GM23338 (cell line): ENCODE measurements at regions not wholly inside any gene's neighbourhood (a gene's known extent, or its start where the extent isn't known, plus 50 kb on each side); places are given as distances from the start of the nearest gene placed in this dataset.
A peak's percentile ranks its signal among the peaks of the same experiment; 100 is the strongest.

Experiments
- ATAC-seq: fragments of 200-7000 bp; cut with Tn5 transposase; 3 replicates; pipeline ENCODE4 v1.9.1; 2020
- DNase-seq: peaks from one replicate; pipeline ENCODE4 v3.0.0-alpha.2; 2015; ENCODE audit warnings: low spot score
- H2AFZ ChIP-seq: fragments of 200-600 bp; sonication (generic); 2 replicates; pipeline ENCODE4 v1.8.0; 2016; ENCODE audit warnings: antibody characterized with exemption, mild to moderate bottlenecking, moderate library complexity
- H3F3A ChIP-seq: fragments of 200-600 bp; sonication (generic); replicated peaks from 2 replicates; pipeline ENCODE4 v1.8.0; 2017; ENCODE audit warnings: antibody characterized with exemption, mixed run types, low read depth
- H3K27ac ChIP-seq: fragments of 200-600 bp; sonication (generic); 2 replicates; pipeline ENCODE4 v1.6.1; 2016; ENCODE audit warnings: low read depth
- H3K27me3 ChIP-seq: fragments of 200-600 bp; sonication (generic); 2 replicates; pipeline ENCODE4 v1.8.0; 2016; ENCODE audit warnings: mild to moderate bottlenecking, mixed run types, moderate library complexity; ENCODE audit not compliant: insufficient read depth
- H3K36me3 ChIP-seq: fragments of 200-600 bp; sonication (generic); 2 replicates; pipeline ENCODE4 v1.8.0; 2016; ENCODE audit warnings: mild to moderate bottlenecking; ENCODE audit not compliant: insufficient read depth
- H3K4me1 ChIP-seq: fragments of 200-600 bp; sonication (generic); 2 replicates; pipeline ENCODE4 v1.8.0; 2016; ENCODE audit warnings: mild to moderate bottlenecking, moderate library complexity; ENCODE audit not compliant: insufficient read depth
- H3K4me2 ChIP-seq: fragments of 200-600 bp; sonication (generic); 2 replicates; pipeline ENCODE4 v1.7.1; 2017; ENCODE audit warnings: mixed run types
- H3K4me3 ChIP-seq: fragments of 200-600 bp; sonication (generic); 2 replicates; pipeline ENCODE4 v1.6.1; 2016; ENCODE audit warnings: mixed run types
- H3K79me2 ChIP-seq: fragments of 200-600 bp; sonication (generic); replicated peaks from 2 replicates; pipeline ENCODE4 v1.8.0; 2017; ENCODE audit warnings: mild to moderate bottlenecking; ENCODE audit not compliant: insufficient read depth
- H3K9me2 ChIP-seq: fragments of 200-600 bp; sonication (generic); 2 replicates; pipeline ENCODE4 v1.8.0; 2017; ENCODE audit not compliant: insufficient read depth
- H4K20me1 ChIP-seq: fragments of 200-600 bp; sonication (generic); replicated peaks from 2 replicates; pipeline ENCODE4 v1.8.0; 2017; ENCODE audit warnings: mild to moderate bottlenecking; ENCODE audit not compliant: insufficient read depth
- H3K27ac Mint-ChIP-seq: 2 replicates; pipeline ENCODE4 v1.8.0; 2020; ENCODE audit warnings: inconsistent platforms, mild to moderate bottlenecking, moderate library complexity, mixed read lengths
- H3K27me3 Mint-ChIP-seq: 3 replicates; pipeline ENCODE4 v1.8.0; 2022; ENCODE audit warnings: low read depth, mild to moderate bottlenecking, moderate library complexity, mixed read lengths, inconsistent platforms; ENCODE audit not compliant: insufficient read depth, poor library complexity
- H3K36me3 Mint-ChIP-seq: 3 replicates; pipeline ENCODE4 v1.8.0; 2021; ENCODE audit warnings: low read depth, mild to moderate bottlenecking, inconsistent platforms, moderate library complexity, mixed read lengths
- H3K4me1 Mint-ChIP-seq: 3 replicates; pipeline ENCODE4 v1.8.0; 2020; ENCODE audit warnings: mild to moderate bottlenecking, inconsistent platforms, mixed read lengths
- H3K4me3 Mint-ChIP-seq: 3 replicates; pipeline ENCODE4 v1.8.0; 2021; ENCODE audit warnings: moderate library complexity, mild to moderate bottlenecking, inconsistent platforms, mixed read lengths
- H3K9me3 Mint-ChIP-seq: 3 replicates; pipeline ENCODE4 v1.8.0; 2020; ENCODE audit warnings: moderate library complexity, mild to moderate bottlenecking, inconsistent platforms, mixed read lengths
- EZH2 ChIP-seq: fragments of 200-600 bp; sonication (generic); IDR thresholded peaks from one replicate; pipeline ENCODE4 v1.8.0; 2017; ENCODE audit warnings: antibody characterized with exemption, mild to moderate bottlenecking, low read depth; ENCODE audit not compliant: unreplicated experiment
- JUNB ChIP-seq: IDR thresholded peaks from one replicate; pipeline ENCODE4 v1.6.1; 2016; ENCODE audit warnings: antibody characterized with exemption; ENCODE audit not compliant: unreplicated experiment
- NANOG ChIP-seq: IDR thresholded peaks from 2 replicates; pipeline ENCODE4 v1.6.1; 2016; ENCODE audit warnings: antibody characterized with exemption, borderline replicate concordance
- POLR2AphosphoS5 ChIP-seq: IDR thresholded peaks from 2 replicates; pipeline ENCODE4 v1.6.1; 2016; ENCODE audit warnings: antibody characterized with exemption, low read depth
- STAT1 ChIP-seq: IDR thresholded peaks from one replicate; pipeline ENCODE4 v1.6.1; 2016; ENCODE audit warnings: antibody characterized with exemption; ENCODE audit not compliant: unreplicated experiment
- ZNF114 ChIP-seq: fragments of 250-450 bp; sonication (Bioruptor Pico); IDR thresholded peaks from 2 replicates; pipeline ENCODE4 v1.5.0; 2020; ENCODE audit warnings: mild to moderate bottlenecking, moderate library complexity
- ZNF331 ChIP-seq: fragments of 250-450 bp; sonication (Bioruptor Pico); IDR thresholded peaks from 2 replicates; pipeline ENCODE4 v1.5.0; 2020; ENCODE audit warnings: low read depth, mild to moderate bottlenecking, moderate library complexity
- TF ChIP-seq, protein P1 (sequence below): IDR thresholded peaks from 2 replicates; pipeline ENCODE4 v1.6.1; 2016; ENCODE audit warnings: antibody characterized with exemption
- TF ChIP-seq, protein P2 (sequence below): fragments of 250-450 bp; sonication (Bioruptor Pico); IDR thresholded peaks from 2 replicates; pipeline ENCODE4 v1.5.0; 2020; ENCODE audit warnings: mild to moderate bottlenecking, moderate library complexity

DNA sequence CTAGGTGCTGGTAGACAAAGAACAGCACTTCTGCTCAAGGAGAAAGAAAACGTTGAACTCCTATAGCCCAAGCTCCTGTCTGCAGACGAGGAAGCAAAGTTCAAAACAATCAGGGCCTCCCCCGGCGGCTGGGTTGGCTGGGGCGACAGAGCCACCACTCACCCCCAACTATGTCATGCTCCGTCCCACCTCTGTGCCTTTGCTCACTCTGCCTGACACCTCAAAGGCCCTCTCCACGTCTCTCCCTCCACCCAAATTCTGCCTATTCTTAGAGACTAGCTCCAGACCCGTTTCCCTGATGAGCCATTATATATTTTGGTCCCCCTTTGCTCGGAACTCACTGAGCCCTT, 304.3 kb downstream of the TLE3 start:
- Mint-ChIP-seq H3K4me1 (peaks cover 7% of the 10 kb centered on the region), H3K27ac (no peak overlapping the region), H3K9me3 (peaks cover 2% of the 10 kb centered on the region; the same call in 1 of the 3 replicates), H3K4me3 (no peak overlapping the region), H3K36me3 (no peaks in the 10 kb centered on the region; the same call in 2 of the 3 replicates), H3K27me3 (peaks cover 3% of the 10 kb centered on the region)
- DNase-seq = no peak
- H3K79me2 ChIP-seq = no peaks in the 10 kb centered on the region
- H3K4me1 ChIP-seq = no peaks in the 10 kb centered on the region
- no peaks in the 10 kb centered on the region for H3K36me3 ChIP-seq
- ATAC-seq = no peak
- no peaks in the 10 kb centered on the region for H3K27me3 ChIP-seq
- H3K4me3 ChIP-seq = no peak overlapping the region
- H3K4me2 ChIP-seq = no peak overlapping the region
- H3K9me2 ChIP-seq = no peaks in the 10 kb centered on the region
- TF ChIP-seq ZNF331 (CRISPR knock-in tag) (no peak), JUNB (no peak), ZNF114 (CRISPR knock-in tag) (no peak), NANOG (no peak), EZH2 (no peak), STAT1 (no peak), POLR2AphosphoS5 (no peak)
- TF ChIP-seq, protein P1, sequence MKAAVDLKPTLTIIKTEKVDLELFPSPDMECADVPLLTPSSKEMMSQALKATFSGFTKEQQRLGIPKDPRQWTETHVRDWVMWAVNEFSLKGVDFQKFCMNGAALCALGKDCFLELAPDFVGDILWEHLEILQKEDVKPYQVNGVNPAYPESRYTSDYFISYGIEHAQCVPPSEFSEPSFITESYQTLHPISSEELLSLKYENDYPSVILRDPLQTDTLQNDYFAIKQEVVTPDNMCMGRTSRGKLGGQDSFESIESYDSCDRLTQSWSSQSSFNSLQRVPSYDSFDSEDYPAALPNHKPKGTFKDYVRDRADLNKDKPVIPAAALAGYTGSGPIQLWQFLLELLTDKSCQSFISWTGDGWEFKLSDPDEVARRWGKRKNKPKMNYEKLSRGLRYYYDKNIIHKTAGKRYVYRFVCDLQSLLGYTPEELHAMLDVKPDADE = no peak
- TF ChIP-seq, protein P2, sequence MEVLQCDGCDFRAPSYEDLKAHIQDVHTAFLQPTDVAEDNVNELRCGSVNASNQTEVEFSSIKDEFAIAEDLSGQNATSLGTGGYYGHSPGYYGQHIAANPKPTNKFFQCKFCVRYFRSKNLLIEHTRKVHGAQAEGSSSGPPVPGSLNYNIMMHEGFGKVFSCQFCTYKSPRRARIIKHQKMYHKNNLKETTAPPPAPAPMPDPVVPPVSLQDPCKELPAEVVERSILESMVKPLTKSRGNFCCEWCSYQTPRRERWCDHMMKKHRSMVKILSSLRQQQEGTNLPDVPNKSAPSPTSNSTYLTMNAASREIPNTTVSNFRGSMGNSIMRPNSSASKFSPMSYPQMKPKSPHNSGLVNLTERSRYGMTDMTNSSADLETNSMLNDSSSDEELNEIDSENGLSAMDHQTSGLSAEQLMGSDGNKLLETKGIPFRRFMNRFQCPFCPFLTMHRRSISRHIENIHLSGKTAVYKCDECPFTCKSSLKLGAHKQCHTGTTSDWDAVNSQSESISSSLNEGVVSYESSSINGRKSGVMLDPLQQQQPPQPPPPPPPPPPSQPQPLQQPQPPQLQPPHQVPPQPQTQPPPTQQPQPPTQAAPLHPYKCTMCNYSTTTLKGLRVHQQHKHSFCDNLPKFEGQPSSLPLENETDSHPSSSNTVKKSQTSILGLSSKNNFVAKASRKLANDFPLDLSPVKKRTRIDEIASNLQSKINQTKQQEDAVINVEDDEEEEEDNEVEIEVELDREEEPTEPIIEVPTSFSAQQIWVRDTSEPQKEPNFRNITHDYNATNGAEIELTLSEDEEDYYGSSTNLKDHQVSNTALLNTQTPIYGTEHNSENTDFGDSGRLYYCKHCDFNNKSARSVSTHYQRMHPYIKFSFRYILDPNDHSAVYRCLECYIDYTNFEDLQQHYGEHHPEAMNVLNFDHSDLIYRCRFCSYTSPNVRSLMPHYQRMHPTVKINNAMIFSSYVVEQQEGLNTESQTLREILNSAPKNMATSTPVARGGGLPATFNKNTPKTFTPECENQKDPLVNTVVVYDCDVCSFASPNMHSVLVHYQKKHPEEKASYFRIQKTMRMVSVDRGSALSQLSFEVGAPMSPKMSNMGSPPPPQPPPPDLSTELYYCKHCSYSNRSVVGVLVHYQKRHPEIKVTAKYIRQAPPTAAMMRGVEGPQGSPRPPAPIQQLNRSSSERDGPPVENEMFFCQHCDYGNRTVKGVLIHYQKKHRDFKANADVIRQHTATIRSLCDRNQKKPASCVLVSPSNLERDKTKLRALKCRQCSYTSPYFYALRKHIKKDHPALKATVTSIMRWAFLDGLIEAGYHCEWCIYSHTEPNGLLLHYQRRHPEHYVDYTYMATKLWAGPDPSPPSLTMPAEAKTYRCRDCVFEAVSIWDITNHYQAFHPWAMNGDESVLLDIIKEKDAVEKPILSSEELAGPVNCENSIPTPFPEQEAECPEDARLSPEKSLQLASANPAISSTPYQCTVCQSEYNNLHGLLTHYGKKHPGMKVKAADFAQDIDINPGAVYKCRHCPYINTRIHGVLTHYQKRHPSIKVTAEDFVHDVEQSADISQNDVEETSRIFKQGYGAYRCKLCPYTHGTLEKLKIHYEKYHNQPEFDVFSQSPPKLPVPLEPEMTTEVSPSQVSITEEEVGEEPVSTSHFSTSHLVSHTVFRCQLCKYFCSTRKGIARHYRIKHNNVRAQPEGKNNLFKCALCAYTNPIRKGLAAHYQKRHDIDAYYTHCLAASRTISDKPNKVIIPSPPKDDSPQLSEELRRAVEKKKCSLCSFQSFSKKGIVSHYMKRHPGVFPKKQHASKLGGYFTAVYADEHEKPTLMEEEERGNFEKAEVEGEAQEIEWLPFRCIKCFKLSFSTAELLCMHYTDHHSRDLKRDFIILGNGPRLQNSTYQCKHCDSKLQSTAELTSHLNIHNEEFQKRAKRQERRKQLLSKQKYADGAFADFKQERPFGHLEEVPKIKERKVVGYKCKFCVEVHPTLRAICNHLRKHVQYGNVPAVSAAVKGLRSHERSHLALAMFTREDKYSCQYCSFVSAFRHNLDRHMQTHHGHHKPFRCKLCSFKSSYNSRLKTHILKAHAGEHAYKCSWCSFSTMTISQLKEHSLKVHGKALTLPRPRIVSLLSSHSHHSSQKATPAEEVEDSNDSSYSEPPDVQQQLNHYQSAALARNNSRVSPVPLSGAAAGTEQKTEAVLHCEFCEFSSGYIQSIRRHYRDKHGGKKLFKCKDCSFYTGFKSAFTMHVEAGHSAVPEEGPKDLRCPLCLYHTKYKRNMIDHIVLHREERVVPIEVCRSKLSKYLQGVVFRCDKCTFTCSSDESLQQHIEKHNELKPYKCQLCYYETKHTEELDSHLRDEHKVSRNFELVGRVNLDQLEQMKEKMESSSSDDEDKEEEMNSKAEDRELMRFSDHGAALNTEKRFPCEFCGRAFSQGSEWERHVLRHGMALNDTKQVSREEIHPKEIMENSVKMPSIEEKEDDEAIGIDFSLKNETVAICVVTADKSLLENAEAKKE (CRISPR knock-in tag) = no peak
- H3F3A ChIP-seq = no peaks in the 10 kb centered on the region
- H3K27ac ChIP-seq = no peak overlapping the region
- H4K20me1 ChIP-seq = no peaks in the 10 kb centered on the region
- H2AFZ ChIP-seq = 0 out of 2 replicates have a peak overlapping the region, but pooled peaks have one; percentile 7
